ENCODE measurements at regions not wholly inside any gene's neighbourhood (a gene's known extent, or its start where the extent isn't known, plus 50 kb on each side); places are given as distances from the start of the nearest gene placed in this dataset.

GRCh38 chr9:28086881-28087280 lies 513.6 kb upstream of the C9orf72 start:
- intact Hi-C loops (cut with micrococcal nuclease), result no loop called here
- no peak for TF ChIP-seq CTCF (IDR thresholded peaks at IDR 0.05; ENCODE audit: borderline replicate concordance)
- peaks cover 2% of the 10 kb centered on the region for H3K9me3 ChIP-seq (replicated peaks)
- H3K4me3 ChIP-seq, result no peak overlapping the region
- no peaks in the 10 kb centered on the region for H3K36me3 ChIP-seq
- no peaks in the 10 kb centered on the region for H3K27me3 ChIP-seq (ENCODE audit: low read depth)
- H3K4me1 ChIP-seq, result no peaks in the 10 kb centered on the region
- no peak overlapping the region for H3K27ac ChIP-seq (replicated peaks)
- no peak for DNase-seq

GRCh38 chr9:28092981-28093936 lies 520.0 kb upstream of the C9orf72 start:
- no peak for TF ChIP-seq CTCF (IDR thresholded peaks at IDR 0.05; ENCODE audit: borderline replicate concordance)
- H3K27me3 ChIP-seq (ENCODE audit: low read depth), result no peaks in the 10 kb centered on the region
- H3K4me1 ChIP-seq, result no peaks in the 10 kb centered on the region
- H3K27ac ChIP-seq (replicated peaks), result no peak overlapping the region
- no peak for DNase-seq
- intact Hi-C loops (cut with micrococcal nuclease), result no loop called here
- peaks cover 7% of the 10 kb centered on the region for H3K9me3 ChIP-seq (replicated peaks)
- no peaks in the 10 kb centered on the region for H3K36me3 ChIP-seq
- H3K4me3 ChIP-seq, result no peak overlapping the region

- intact Hi-C loops (cut with micrococcal nuclease), result no loop called here
- no peaks in the 10 kb centered on the region for H3K9me3 ChIP-seq (replicated peaks)
- no peaks in the 10 kb centered on the region for H3K4me1 ChIP-seq
- no peaks in the 10 kb centered on the region for H3K36me3 ChIP-seq
- TF ChIP-seq CTCF (IDR thresholded peaks at IDR 0.05; ENCODE audit: borderline replicate concordance), result no peak
- no peak overlapping the region for H3K4me3 ChIP-seq
- no peak for DNase-seq
- H3K27ac ChIP-seq (replicated peaks), result no peak overlapping the region
- H3K27me3 ChIP-seq (ENCODE audit: low read depth), result no peaks in the 10 kb centered on the region
Observed at GRCh38 chr9:28101509-28101908, 528.2 kb upstream of the C9orf72 start.

- no peaks in the 10 kb centered on the region for H3K27me3 ChIP-seq (ENCODE audit: low read depth)
- intact Hi-C loops (cut with micrococcal nuclease), result no loop called here
- no peak for DNase-seq
- peaks cover 8% of the 10 kb centered on the region for H3K9me3 ChIP-seq (replicated peaks)
- no peaks in the 10 kb centered on the region for H3K4me1 ChIP-seq
- no peak overlapping the region for H3K4me3 ChIP-seq
- H3K27ac ChIP-seq (replicated peaks), result no peak overlapping the region
- TF ChIP-seq CTCF (IDR thresholded peaks at IDR 0.05; ENCODE audit: borderline replicate concordance), result no peak
- no peaks in the 10 kb centered on the region for H3K36me3 ChIP-seq
Observed at GRCh38 chr9:28105001-28105400, 531.7 kb upstream of the C9orf72 start.

- no peaks in the 10 kb centered on the region for H3K36me3 ChIP-seq
- intact Hi-C loops (cut with micrococcal nuclease), result no loop called here
- TF ChIP-seq CTCF (IDR thresholded peaks at IDR 0.05; ENCODE audit: borderline replicate concordance), result no peak
- DNase-seq, result no peak
- H3K27me3 ChIP-seq (ENCODE audit: low read depth), result no peaks in the 10 kb centered on the region
- H3K4me3 ChIP-seq, result no peak overlapping the region
- H3K9me3 ChIP-seq (replicated peaks), result no peaks in the 10 kb centered on the region
- H3K4me1 ChIP-seq, result no peaks in the 10 kb centered on the region
- H3K27ac ChIP-seq (replicated peaks), result no peak overlapping the region
Observed at GRCh38 chr9:28120184-28120583, 546.9 kb upstream of the C9orf72 start.

Data from left ventricle myocardium inferior (tissue), 1 donor.